Forelimb muscle (tissue), 1 donor: ENCODE measurements at regions not wholly inside any gene's neighbourhood (a gene's known extent, or its start where the extent isn't known, plus 50 kb on each side); places are given as distances from the start of the nearest gene placed in this dataset.
"Not testable (repeated sequence)": the region's sequence is repeated elsewhere in the genome, so short reads cannot be mapped to it uniquely, and the experiment has no call there.

ENCODE experiments used
- DNase-seq: peaks from one replicate; pipeline ENCODE4 v3.0.0-alpha.2; 2013; ENCODE audit warnings: low read depth

- no peak for DNase-seq
Measured at GRCh38 chr14:84420221-84420620, 1109.7 kb upstream of the FLRT2 start.

- DNase-seq = no peak
Measured at GRCh38 chr14:84421621-84422020, 1108.3 kb upstream of the FLRT2 start.

- no peak for DNase-seq
Measured at GRCh38 chr14:84425968-84426367, 1104.0 kb upstream of the FLRT2 start.

GRCh38 chr14:84432676-84433075, 1097.3 kb upstream of the FLRT2 start:
- no peak for DNase-seq

- DNase-seq = no peak
Measured at GRCh38 chr14:84433961-84434360, 1096.0 kb upstream of the FLRT2 start.

GRCh38 chr14:84435820-84436324, 1094.1 kb upstream of the FLRT2 start:
- no peak for DNase-seq

GRCh38 chr14:84436528-84436927, 1093.4 kb upstream of the FLRT2 start:
- DNase-seq = no peak

GRCh38 chr14:84442521-84442920, 1087.4 kb upstream of the FLRT2 start:
- DNase-seq = no peak

GRCh38 chr14:84445486-84445885, 1084.5 kb upstream of the FLRT2 start:
- no peak for DNase-seq

GRCh38 chr14:84446250-84446649, 1083.7 kb upstream of the FLRT2 start:
- DNase-seq = no peak

GRCh38 chr14:84453307-84453950, 1076.5 kb upstream of the FLRT2 start:
- DNase-seq = no peak

- DNase-seq = no peak
Measured at GRCh38 chr14:84454114-84454513, 1075.8 kb upstream of the FLRT2 start.

- no peak for DNase-seq
Measured at GRCh38 chr14:84456946-84457345, 1073.0 kb upstream of the FLRT2 start.

- DNase-seq = no peak
Measured at GRCh38 chr14:84458881-84459280, 1071.1 kb upstream of the FLRT2 start.

GRCh38 chr14:84465880-84466279, 1064.1 kb upstream of the FLRT2 start:
- DNase-seq = no peak

- no peak for DNase-seq
Measured at GRCh38 chr14:84468153-84468552, 1061.8 kb upstream of the FLRT2 start.

GRCh38 chr14:84477996-84478395, 1051.9 kb upstream of the FLRT2 start:
- DNase-seq = no peak

- no peak for DNase-seq
Measured at GRCh38 chr14:84482256-84483071, 1047.5 kb upstream of the FLRT2 start.

- no peak for DNase-seq
Measured at GRCh38 chr14:84483072-84483420, 1046.9 kb upstream of the FLRT2 start.

- not testable (repeated sequence) for DNase-seq
Measured at GRCh38 chr14:84484243-84484642, 1045.7 kb upstream of the FLRT2 start.

GRCh38 chr14:84485036-84485435, 1044.9 kb upstream of the FLRT2 start:
- no peak for DNase-seq

- no peak for DNase-seq
Measured at GRCh38 chr14:84490081-84490480, 1039.9 kb upstream of the FLRT2 start.

- no peak for DNase-seq
Measured at GRCh38 chr14:84492685-84493084, 1037.3 kb upstream of the FLRT2 start.
